ENCODE measurements at regions not wholly inside any gene's neighbourhood (a gene's known extent, or its start where the extent isn't known, plus 50 kb on each side); places are given as distances from the start of the nearest gene placed in this dataset.
A peak's percentile ranks its signal among the peaks of the same experiment; 100 is the strongest.

- H3K4me1 ChIP-seq (ENCODE audit: control insufficient read depth, insufficient read depth, low read length, poor library complexity, severe bottlenecking): no peaks in the 10 kb centered on the region
- ATAC-seq (ENCODE audit: low read depth in 2 of 2): no peak
- Mint-ChIP-seq H3K4me3 (no peak overlapping the region), H3K36me3 (no peaks in the 10 kb centered on the region), H3K27me3 (peaks cover 4% of the 10 kb centered on the region), H3K4me1 (no peaks in the 10 kb centered on the region), H3K27ac (no peak overlapping the region), H3K9me3 (peaks cover 0 to 23% (median 3%) of the 10 kb centered on the region in 7 donors)
- no peaks in the 10 kb centered on the region for H3K36me3 ChIP-seq (ENCODE audit: control insufficient read depth, insufficient read depth, low read length)
- H3K9me3 ChIP-seq (ENCODE audit: control insufficient read depth in 2 of 2, low read length in 2 of 2): peaks cover 0 to 5% of the 10 kb centered on the region in 2 experiments
- H3K27ac ChIP-seq (ENCODE audit: insufficient read depth, low read length, poor library complexity, severe bottlenecking): no peak overlapping the region
- DNase-seq: no peak
- no peaks in the 10 kb centered on the region for H3K27me3 ChIP-seq (ENCODE audit: control insufficient read depth, insufficient read depth, low read length)
- H3K4me3 ChIP-seq (ENCODE audit: low read depth, low read length): no peak overlapping the region
Observed at GRCh38 chr18:65288908-65289307, 461.9 kb upstream of the CDH7 start.

GRCh38 chr18:65287652-65288051, 463.2 kb upstream of the CDH7 start:
- H3K27ac ChIP-seq (ENCODE audit: insufficient read depth, low read length, poor library complexity, severe bottlenecking): no peak overlapping the region
- H3K4me3 ChIP-seq (ENCODE audit: low read depth, low read length): no peak overlapping the region
- DNase-seq: no peak
- Mint-ChIP-seq H3K9me3 (peaks cover 0 to 23% (median 3%) of the 10 kb centered on the region in 7 donors), H3K36me3 (no peaks in the 10 kb centered on the region), H3K27ac (no peak overlapping the region), H3K4me1 (no peaks in the 10 kb centered on the region), H3K4me3 (no peak overlapping the region), H3K27me3 (peaks cover 4% of the 10 kb centered on the region)
- no peak for ATAC-seq (ENCODE audit: low read depth in 2 of 2)
- no peaks in the 10 kb centered on the region for H3K27me3 ChIP-seq (ENCODE audit: control insufficient read depth, insufficient read depth, low read length)
- H3K4me1 ChIP-seq (ENCODE audit: control insufficient read depth, insufficient read depth, low read length, poor library complexity, severe bottlenecking): no peaks in the 10 kb centered on the region
- H3K9me3 ChIP-seq (ENCODE audit: control insufficient read depth in 2 of 2, low read length in 2 of 2): peaks cover 0 to 5% of the 10 kb centered on the region in 2 experiments
- H3K36me3 ChIP-seq (ENCODE audit: control insufficient read depth, insufficient read depth, low read length): no peaks in the 10 kb centered on the region

- no peaks in the 10 kb centered on the region for H3K4me1 Mint-ChIP-seq
- peak overlapping the region in 1 of 3 donors; percentile 90 for H3K27ac Mint-ChIP-seq
- peaks cover 0 to 12% (median 8%) of the 10 kb centered on the region in 7 donors for H3K9me3 Mint-ChIP-seq
- Histone ChIP-seq H3K27ac (ENCODE audit: insufficient read depth, low read length, poor library complexity, severe bottlenecking) (no peak overlapping the region), H3K36me3 (ENCODE audit: control insufficient read depth, insufficient read depth, low read length) (no peaks in the 10 kb centered on the region), H3K9me3 (ENCODE audit: control insufficient read depth in 2 of 2, low read length in 2 of 2) (peaks cover 0 to 14% of the 10 kb centered on the region in 2 experiments), H3K4me3 (ENCODE audit: low read depth, low read length) (no peak overlapping the region), H3K27me3 (ENCODE audit: control insufficient read depth, insufficient read depth, low read length) (no peaks in the 10 kb centered on the region), H3K4me1 (ENCODE audit: control insufficient read depth, insufficient read depth, low read length, poor library complexity, severe bottlenecking) (no peaks in the 10 kb centered on the region)
- no peaks in the 10 kb centered on the region for H3K36me3 Mint-ChIP-seq
- no peak for DNase-seq
- H3K4me3 Mint-ChIP-seq: no peak overlapping the region
- no peak for ATAC-seq (ENCODE audit: low read depth in 2 of 2)
- H3K27me3 Mint-ChIP-seq: no peaks in the 10 kb centered on the region
Observed at GRCh38 chr18:65282096-65282495, 468.7 kb upstream of the CDH7 start.

- Histone ChIP-seq H3K36me3 (ENCODE audit: control insufficient read depth, insufficient read depth, low read length) (no peaks in the 10 kb centered on the region), H3K4me1 (ENCODE audit: control insufficient read depth, insufficient read depth, low read length, poor library complexity, severe bottlenecking) (no peaks in the 10 kb centered on the region), H3K9me3 (ENCODE audit: control insufficient read depth in 2 of 2, low read length in 2 of 2) (peaks cover 0 to 10% of the 10 kb centered on the region in 2 experiments), H3K27ac (ENCODE audit: insufficient read depth, low read length, poor library complexity, severe bottlenecking) (no peak overlapping the region), H3K27me3 (ENCODE audit: control insufficient read depth, insufficient read depth, low read length) (no peaks in the 10 kb centered on the region), H3K4me3 (ENCODE audit: low read depth, low read length) (no peak overlapping the region)
- Mint-ChIP-seq H3K27me3 (no peaks in the 10 kb centered on the region), H3K9me3 (peaks cover 0 to 13% (median 9%) of the 10 kb centered on the region in 7 donors), H3K27ac (no peak overlapping the region), H3K4me3 (no peak overlapping the region), H3K36me3 (no peaks in the 10 kb centered on the region), H3K4me1 (no peaks in the 10 kb centered on the region)
- ATAC-seq (ENCODE audit: low read depth in 2 of 2): no peak
- DNase-seq: no peak
Observed at GRCh38 chr18:65279668-65280305, 471.0 kb upstream of the CDH7 start.

GRCh38 chr18:65278939-65279667, 471.7 kb upstream of the CDH7 start:
- ATAC-seq (ENCODE audit: low read depth in 2 of 2) (no peak), DNase-seq (no peak)
- Mint-ChIP-seq H3K27ac (no peak overlapping the region), H3K9me3 (peaks cover 0 to 13% (median 9%) of the 10 kb centered on the region in 7 donors), H3K36me3 (no peaks in the 10 kb centered on the region), H3K4me1 (no peaks in the 10 kb centered on the region), H3K4me3 (no peak overlapping the region), H3K27me3 (no peaks in the 10 kb centered on the region)
- Histone ChIP-seq H3K27me3 (ENCODE audit: control insufficient read depth, insufficient read depth, low read length) (no peaks in the 10 kb centered on the region), H3K36me3 (ENCODE audit: control insufficient read depth, insufficient read depth, low read length) (no peaks in the 10 kb centered on the region), H3K4me1 (ENCODE audit: control insufficient read depth, insufficient read depth, low read length, poor library complexity, severe bottlenecking) (no peaks in the 10 kb centered on the region), H3K27ac (ENCODE audit: insufficient read depth, low read length, poor library complexity, severe bottlenecking) (no peak overlapping the region), H3K4me3 (ENCODE audit: low read depth, low read length) (no peak overlapping the region), H3K9me3 (ENCODE audit: control insufficient read depth in 2 of 2, low read length in 2 of 2) (peaks cover 0 to 17% of the 10 kb centered on the region in 2 experiments)

GRCh38 chr18:65269375-65269774, 481.4 kb upstream of the CDH7 start:
- H3K27ac Mint-ChIP-seq: no peak overlapping the region
- H3K9me3 Mint-ChIP-seq: peaks cover 0 to 29% (median 7%) of the 10 kb centered on the region in 7 donors
- H3K27me3 Mint-ChIP-seq: no peaks in the 10 kb centered on the region

GRCh38 chr18:65265761-65266160, 485.1 kb upstream of the CDH7 start:
- H3K27ac ChIP-seq (ENCODE audit: insufficient read depth, low read length, poor library complexity, severe bottlenecking): no peak overlapping the region
- no peaks in the 10 kb centered on the region for H3K36me3 ChIP-seq (ENCODE audit: control insufficient read depth, insufficient read depth, low read length)
- no peaks in the 10 kb centered on the region for H3K4me1 ChIP-seq (ENCODE audit: control insufficient read depth, insufficient read depth, low read length, poor library complexity, severe bottlenecking)
- DNase-seq (no peak), ATAC-seq (ENCODE audit: low read depth in 2 of 2) (no peak)
- H3K4me3 ChIP-seq (ENCODE audit: low read depth, low read length): no peak overlapping the region
- H3K9me3 ChIP-seq (ENCODE audit: control insufficient read depth in 2 of 2, low read length in 2 of 2): no peaks in the 10 kb centered on the region
- no peaks in the 10 kb centered on the region for H3K27me3 Mint-ChIP-seq
- H3K27me3 ChIP-seq (ENCODE audit: control insufficient read depth, insufficient read depth, low read length): no peaks in the 10 kb centered on the region
- H3K9me3 Mint-ChIP-seq: peaks cover 0 to 26% (median 7%) of the 10 kb centered on the region in 7 donors
- no peaks in the 10 kb centered on the region for H3K36me3 Mint-ChIP-seq
- no peaks in the 10 kb centered on the region for H3K4me1 Mint-ChIP-seq
- H3K27ac Mint-ChIP-seq: no peak overlapping the region
- no peak overlapping the region for H3K4me3 Mint-ChIP-seq

More at GRCh38 chr18:65269375-65269774, 481.4 kb upstream of the CDH7 start:
- Histone ChIP-seq H3K9me3 (ENCODE audit: control insufficient read depth in 2 of 2, low read length in 2 of 2) (peaks cover 0 to 4% of the 10 kb centered on the region in 2 experiments), H3K4me1 (ENCODE audit: control insufficient read depth, insufficient read depth, low read length, poor library complexity, severe bottlenecking) (no peaks in the 10 kb centered on the region), H3K27me3 (ENCODE audit: control insufficient read depth, insufficient read depth, low read length) (no peaks in the 10 kb centered on the region), H3K27ac (ENCODE audit: insufficient read depth, low read length, poor library complexity, severe bottlenecking) (no peak overlapping the region), H3K36me3 (ENCODE audit: control insufficient read depth, insufficient read depth, low read length) (no peaks in the 10 kb centered on the region), H3K4me3 (ENCODE audit: low read depth, low read length) (no peak overlapping the region)
- no peak overlapping the region for H3K4me3 Mint-ChIP-seq
- H3K4me1 Mint-ChIP-seq: no peaks in the 10 kb centered on the region
- no peaks in the 10 kb centered on the region for H3K36me3 Mint-ChIP-seq
- no peak for ATAC-seq (ENCODE audit: low read depth in 2 of 2)
- DNase-seq: no peak

Data from CD4-positive, CD25-positive, alpha-beta regulatory T cell (primary cell).